Epithelial cell of esophagus (primary cell): ENCODE measurements at regions not wholly inside any gene's neighbourhood (a gene's known extent, or its start where the extent isn't known, plus 50 kb on each side); places are given as distances from the start of the nearest gene placed in this dataset.

Experiments
- DNase-seq: peaks from one replicate; pipeline ENCODE4 v3.0.0; 2010; ENCODE audit warnings: low read depth
- H3K4me3 ChIP-seq: 2 replicates; pipeline ENCODE4 v1.5.1; 2011; ENCODE audit warnings: mild to moderate bottlenecking, low read length, control low read depth
- TF ChIP-seq, protein P1 (sequence below): IDR thresholded peaks from 2 replicates; pipeline ENCODE4 v1.5.1; 2011; ENCODE audit warnings: low read depth, mild to moderate bottlenecking, low read length, control low read depth, inconsistent platforms; ENCODE audit not compliant: insufficient read depth; ENCODE audit errors: missing control alignments

DNA sequence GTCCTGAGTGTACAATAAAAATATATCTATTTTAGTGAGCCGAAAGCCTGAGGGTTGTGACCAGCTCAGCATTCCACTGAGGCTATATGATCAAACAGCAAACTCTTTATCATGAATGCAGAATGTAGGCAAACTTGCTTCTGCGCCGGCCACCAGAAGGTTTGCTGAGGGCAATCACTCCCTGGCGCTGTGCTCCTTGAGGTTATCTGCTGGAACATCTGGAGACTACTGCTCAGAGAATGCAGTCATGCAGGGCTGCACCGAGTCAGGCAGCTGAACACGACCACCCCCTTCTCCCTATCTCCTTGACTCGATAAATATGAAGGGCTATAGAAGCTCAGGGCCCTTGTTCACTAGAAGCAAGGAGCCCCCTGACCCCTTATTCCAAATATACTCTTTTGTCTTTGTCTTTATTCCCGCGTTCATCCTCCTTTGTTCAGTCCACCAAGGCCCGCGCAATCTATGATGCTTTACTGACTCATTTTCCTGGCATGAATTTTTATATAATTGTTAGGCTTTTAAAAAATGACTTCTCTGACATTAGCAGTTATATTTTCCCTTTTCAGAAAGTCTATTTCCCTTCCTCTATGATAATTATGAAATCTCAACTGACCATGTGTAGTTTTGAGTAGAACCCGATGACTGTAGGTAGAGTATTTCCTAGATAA is 1089.3 kb downstream of the SLC16A7 start:
- peak; percentile 53 for DNase-seq
- no peak overlapping the region for H3K4me3 ChIP-seq
- TF ChIP-seq, protein P1, sequence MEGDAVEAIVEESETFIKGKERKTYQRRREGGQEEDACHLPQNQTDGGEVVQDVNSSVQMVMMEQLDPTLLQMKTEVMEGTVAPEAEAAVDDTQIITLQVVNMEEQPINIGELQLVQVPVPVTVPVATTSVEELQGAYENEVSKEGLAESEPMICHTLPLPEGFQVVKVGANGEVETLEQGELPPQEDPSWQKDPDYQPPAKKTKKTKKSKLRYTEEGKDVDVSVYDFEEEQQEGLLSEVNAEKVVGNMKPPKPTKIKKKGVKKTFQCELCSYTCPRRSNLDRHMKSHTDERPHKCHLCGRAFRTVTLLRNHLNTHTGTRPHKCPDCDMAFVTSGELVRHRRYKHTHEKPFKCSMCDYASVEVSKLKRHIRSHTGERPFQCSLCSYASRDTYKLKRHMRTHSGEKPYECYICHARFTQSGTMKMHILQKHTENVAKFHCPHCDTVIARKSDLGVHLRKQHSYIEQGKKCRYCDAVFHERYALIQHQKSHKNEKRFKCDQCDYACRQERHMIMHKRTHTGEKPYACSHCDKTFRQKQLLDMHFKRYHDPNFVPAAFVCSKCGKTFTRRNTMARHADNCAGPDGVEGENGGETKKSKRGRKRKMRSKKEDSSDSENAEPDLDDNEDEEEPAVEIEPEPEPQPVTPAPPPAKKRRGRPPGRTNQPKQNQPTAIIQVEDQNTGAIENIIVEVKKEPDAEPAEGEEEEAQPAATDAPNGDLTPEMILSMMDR = peak; percentile 77

DNA sequence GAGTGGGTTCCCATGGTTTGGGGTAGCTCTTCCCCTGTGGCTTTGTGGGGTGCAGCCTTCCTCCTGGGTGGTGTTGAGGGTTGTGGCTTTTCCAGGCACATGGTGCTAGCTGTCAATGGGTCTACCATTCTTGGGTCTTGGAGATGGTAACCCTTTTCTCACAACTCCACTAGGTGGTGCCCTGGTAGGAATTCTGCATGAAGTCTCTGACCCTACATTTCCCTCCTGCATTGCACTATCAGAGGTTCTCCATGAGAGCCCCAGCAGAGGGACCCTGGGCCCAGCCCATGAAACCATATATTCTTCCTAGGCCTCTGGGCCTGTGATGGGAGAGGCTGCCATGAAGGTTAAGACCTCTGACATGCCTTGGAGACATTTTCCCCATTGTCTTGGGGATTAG is 1093.3 kb downstream of the SLC16A7 start:
- no peak overlapping the region for H3K4me3 ChIP-seq
- TF ChIP-seq, protein P1 = no peak
- DNase-seq = peak; percentile 36

DNA sequence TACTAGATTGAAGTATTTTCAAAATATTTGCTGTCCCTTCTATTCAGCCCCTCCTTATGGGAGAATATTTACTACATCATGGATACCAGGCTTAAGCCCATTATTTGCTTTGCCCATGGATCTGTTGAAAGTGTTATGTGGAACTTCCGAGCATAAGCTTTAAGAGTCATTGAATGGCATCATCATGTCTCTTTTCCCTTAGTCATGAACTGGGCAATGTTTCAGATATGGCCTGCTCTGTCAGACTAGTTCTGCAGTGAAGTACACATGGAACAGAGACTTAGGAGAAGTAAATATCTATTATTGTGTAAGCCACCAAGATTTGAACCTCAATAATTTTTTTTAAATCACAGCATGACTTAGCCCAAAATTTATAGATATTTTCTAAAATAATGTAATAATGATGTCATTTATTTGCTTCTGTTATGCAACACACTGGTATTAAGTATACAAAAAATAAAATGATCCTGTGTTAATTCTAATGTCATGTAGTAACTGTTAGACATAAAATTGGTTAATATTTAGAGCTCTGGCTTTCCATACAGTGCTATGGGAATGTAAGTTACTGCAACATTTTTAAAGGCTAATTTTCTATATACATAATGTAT is 1097.3 kb downstream of the SLC16A7 start:
- TF ChIP-seq, protein P1 = no peak
- DNase-seq = peak; percentile 74
- no peak overlapping the region for H3K4me3 ChIP-seq

DNA sequence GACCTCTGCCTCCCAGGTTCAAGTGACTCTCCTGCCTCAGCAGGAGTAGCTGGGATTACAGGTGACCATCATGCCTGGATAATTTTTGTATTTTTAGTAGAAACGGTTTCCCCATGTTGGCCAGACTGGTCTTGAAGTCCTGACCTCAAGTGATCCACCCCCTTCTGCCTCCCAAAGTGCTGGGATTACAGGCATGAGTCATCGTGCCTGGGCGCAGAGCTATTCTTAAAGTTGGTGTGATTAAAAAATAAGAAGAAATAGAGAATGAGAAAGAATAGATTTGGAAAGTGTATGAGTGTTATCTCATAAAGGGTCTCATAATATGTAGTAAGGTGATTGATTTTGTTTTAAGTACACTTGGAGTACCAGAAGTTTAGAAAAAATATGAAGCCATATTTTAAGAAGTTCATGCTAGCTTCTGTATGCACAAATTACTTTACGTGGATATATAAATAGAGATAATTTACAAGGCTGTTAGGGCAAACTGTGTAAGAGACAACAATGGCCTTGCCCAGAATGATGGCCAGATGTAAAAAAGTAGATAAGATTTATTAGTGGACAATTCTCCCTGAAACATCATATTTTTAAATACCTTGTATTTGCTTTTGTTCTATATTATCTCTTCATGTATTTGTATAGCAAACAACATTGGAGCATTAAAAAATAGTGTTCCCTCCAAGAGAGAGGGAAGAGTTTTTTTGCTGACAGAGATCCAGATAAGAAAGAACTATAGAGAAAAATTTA is 1108.5 kb downstream of the SLC16A7 start:
- peak; percentile 6 for DNase-seq
- no peak overlapping the region for H3K4me3 ChIP-seq
- TF ChIP-seq, protein P1 = no peak

DNA sequence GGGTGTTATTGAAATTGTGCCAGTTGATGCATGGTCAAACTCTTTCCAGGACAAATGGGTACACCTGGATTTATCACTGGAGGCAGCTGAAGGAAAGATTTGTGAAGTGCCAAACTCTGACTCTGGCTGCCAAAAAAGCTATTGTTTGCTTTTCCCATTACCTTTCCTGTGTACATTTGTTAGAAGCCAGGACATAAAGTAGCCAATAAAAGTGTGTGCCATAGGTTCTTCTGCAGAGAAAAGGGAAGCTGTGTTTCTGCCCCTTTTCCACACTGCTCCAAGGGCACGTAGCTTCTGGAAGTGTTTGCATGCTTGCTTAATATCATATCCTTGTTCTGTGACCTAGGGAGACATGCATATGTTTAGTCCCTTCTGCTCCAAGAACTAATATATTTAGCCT is 1114.4 kb downstream of the SLC16A7 start:
- TF ChIP-seq, protein P1 = no peak
- DNase-seq = no peak
- no peak overlapping the region for H3K4me3 ChIP-seq

DNA sequence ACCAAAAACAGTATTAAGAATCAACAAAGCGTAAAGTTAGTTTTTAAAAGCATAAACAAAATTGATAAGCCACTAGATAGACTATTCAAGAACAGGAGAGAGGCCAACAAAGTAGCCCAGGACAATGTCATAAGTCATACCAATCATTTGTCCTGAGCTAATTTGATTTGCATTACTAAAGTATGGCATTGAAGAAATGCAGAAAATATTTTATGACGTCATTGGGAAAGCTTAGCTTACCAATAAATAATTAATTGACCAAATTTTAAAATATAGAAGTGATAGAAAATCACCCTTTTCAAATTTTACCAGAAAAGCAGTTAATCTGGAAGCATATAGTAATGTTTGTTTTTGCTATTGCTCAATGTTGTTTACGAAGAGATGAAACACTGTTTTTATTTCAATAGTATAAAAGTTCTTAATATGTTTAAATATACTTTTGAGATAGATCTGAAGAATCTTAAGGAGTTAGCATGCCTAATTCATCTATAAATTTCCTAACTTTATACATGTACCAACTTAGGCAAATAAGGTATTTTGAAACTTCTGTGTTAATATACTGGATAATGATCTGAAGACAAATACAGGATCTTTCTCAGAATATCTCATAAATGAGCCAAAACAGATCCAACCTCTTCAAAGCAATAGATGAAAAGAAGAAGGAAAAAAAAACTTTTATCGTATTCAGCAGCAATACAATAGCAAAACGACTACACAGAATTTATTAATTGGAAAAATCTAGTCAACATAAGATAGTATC is 1118.5 kb downstream of the SLC16A7 start:
- TF ChIP-seq, protein P1 = no peak
- no peak overlapping the region for H3K4me3 ChIP-seq
- no peak for DNase-seq
